ENCODE measurements at regions not wholly inside any gene's neighbourhood (a gene's known extent, or its start where the extent isn't known, plus 50 kb on each side); places are given as distances from the start of the nearest gene placed in this dataset.

GRCh38 chr12:93279565-93280412, 97.9 kb upstream of the NUDT4 start:
- Histone ChIP-seq H3K79me2 (ENCODE audit: insufficient read depth, low read length) (no peaks in the 10 kb centered on the region), H3K27me3 (ENCODE audit: insufficient read depth, low read length) (no peaks in the 10 kb centered on the region), H2AFZ (ENCODE audit: low read depth, low read length) (no peak overlapping the region), H3K4me3 (ENCODE audit: insufficient read depth, low read depth, low read length) (no peak overlapping the region), H3K27ac (ENCODE audit: low read depth, low read length) (no peak overlapping the region), H3K36me3 (ENCODE audit: insufficient read depth, low read length) (no peaks in the 10 kb centered on the region), H3K4me1 (ENCODE audit: insufficient read depth, low read length) (no peaks in the 10 kb centered on the region), H3K4me2 (ENCODE audit: low read length) (no peak overlapping the region), H3K9me3 (ENCODE audit: insufficient read depth, low read depth, low read length) (no peaks in the 10 kb centered on the region), H3K9ac (ENCODE audit: low read length) (no peak overlapping the region), H4K20me1 (ENCODE audit: insufficient read depth, low read length) (no peaks in the 10 kb centered on the region)
- Mint-ChIP-seq H3K9me3 (ENCODE audit: unreplicated experiment) (no peaks in the 10 kb centered on the region), H3K4me3 (ENCODE audit: unreplicated experiment) (no peak overlapping the region), H3K27me3 (ENCODE audit: low read depth, unreplicated experiment) (peaks cover 2% of the 10 kb centered on the region), H3K36me3 (ENCODE audit: low read depth, unreplicated experiment) (no peaks in the 10 kb centered on the region), H3K4me1 (ENCODE audit: low read depth, unreplicated experiment) (peaks cover 8% of the 10 kb centered on the region), H3K27ac (ENCODE audit: unreplicated experiment) (no peak overlapping the region)
- no peak for TF ChIP-seq EZH2 (IDR thresholded peaks at IDR 0.05; ENCODE audit: insufficient read depth, low read length)
- TF ChIP-seq, protein P1, sequence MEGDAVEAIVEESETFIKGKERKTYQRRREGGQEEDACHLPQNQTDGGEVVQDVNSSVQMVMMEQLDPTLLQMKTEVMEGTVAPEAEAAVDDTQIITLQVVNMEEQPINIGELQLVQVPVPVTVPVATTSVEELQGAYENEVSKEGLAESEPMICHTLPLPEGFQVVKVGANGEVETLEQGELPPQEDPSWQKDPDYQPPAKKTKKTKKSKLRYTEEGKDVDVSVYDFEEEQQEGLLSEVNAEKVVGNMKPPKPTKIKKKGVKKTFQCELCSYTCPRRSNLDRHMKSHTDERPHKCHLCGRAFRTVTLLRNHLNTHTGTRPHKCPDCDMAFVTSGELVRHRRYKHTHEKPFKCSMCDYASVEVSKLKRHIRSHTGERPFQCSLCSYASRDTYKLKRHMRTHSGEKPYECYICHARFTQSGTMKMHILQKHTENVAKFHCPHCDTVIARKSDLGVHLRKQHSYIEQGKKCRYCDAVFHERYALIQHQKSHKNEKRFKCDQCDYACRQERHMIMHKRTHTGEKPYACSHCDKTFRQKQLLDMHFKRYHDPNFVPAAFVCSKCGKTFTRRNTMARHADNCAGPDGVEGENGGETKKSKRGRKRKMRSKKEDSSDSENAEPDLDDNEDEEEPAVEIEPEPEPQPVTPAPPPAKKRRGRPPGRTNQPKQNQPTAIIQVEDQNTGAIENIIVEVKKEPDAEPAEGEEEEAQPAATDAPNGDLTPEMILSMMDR (IDR thresholded peaks at IDR 0.05; ENCODE audit: insufficient read depth, low read depth, low read length): no peak
- no peak for FAIRE-seq
- DNase-seq (ENCODE audit: low read depth): no peak

DNA sequence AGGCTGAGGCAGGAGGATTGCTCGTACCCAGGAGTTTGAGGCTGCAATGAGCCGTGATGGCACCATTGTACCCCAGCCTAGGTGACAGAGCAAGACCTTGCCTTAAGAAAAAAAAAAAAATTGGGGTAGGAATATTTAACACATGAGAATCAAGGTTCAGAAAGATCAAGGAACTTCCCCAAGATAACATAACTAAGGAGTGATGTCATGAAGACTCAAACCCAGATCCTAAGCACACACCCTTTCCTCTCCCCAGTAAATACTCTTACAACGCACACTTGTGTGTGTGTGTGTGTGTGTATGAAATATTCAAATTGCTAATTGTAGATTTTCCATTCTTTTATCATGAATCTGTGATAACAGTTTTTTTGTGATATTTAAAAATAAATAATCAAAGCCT, 90.6 kb upstream of the NUDT4 start:
- Mint-ChIP-seq H3K4me3 (ENCODE audit: unreplicated experiment) (no peak overlapping the region), H3K27ac (ENCODE audit: unreplicated experiment) (no peak overlapping the region), H3K4me1 (ENCODE audit: low read depth, unreplicated experiment) (peaks cover 2% of the 10 kb centered on the region), H3K9me3 (ENCODE audit: unreplicated experiment) (no peaks in the 10 kb centered on the region), H3K27me3 (ENCODE audit: low read depth, unreplicated experiment) (no peaks in the 10 kb centered on the region), H3K36me3 (ENCODE audit: low read depth, unreplicated experiment) (no peaks in the 10 kb centered on the region)
- Histone ChIP-seq H3K4me2 (ENCODE audit: low read length) (no peak overlapping the region), H3K36me3 (ENCODE audit: insufficient read depth, low read length) (no peaks in the 10 kb centered on the region), H3K79me2 (ENCODE audit: insufficient read depth, low read length) (no peaks in the 10 kb centered on the region), H3K4me1 (ENCODE audit: insufficient read depth, low read length) (no peaks in the 10 kb centered on the region), H3K9me3 (ENCODE audit: insufficient read depth, low read depth, low read length) (no peaks in the 10 kb centered on the region), H3K27me3 (ENCODE audit: insufficient read depth, low read length) (no peaks in the 10 kb centered on the region), H4K20me1 (ENCODE audit: insufficient read depth, low read length) (no peaks in the 10 kb centered on the region), H3K27ac (ENCODE audit: low read depth, low read length) (no peak overlapping the region), H2AFZ (ENCODE audit: low read depth, low read length) (no peak overlapping the region), H3K9ac (ENCODE audit: low read length) (no peak overlapping the region), H3K4me3 (ENCODE audit: insufficient read depth, low read depth, low read length) (no peak overlapping the region)
- FAIRE-seq (no peak), DNase-seq (ENCODE audit: low read depth) (peak; percentile 9)
- no peak for TF ChIP-seq EZH2 (IDR thresholded peaks at IDR 0.05; ENCODE audit: insufficient read depth, low read length)
- TF ChIP-seq, protein P1 (IDR thresholded peaks at IDR 0.05; ENCODE audit: insufficient read depth, low read depth, low read length): no peak

GRCh38 chr12:93288626-93289025, 89.1 kb upstream of the NUDT4 start:
- Mint-ChIP-seq H3K4me3 (ENCODE audit: unreplicated experiment) (no peak overlapping the region), H3K9me3 (ENCODE audit: unreplicated experiment) (no peaks in the 10 kb centered on the region), H3K27me3 (ENCODE audit: low read depth, unreplicated experiment) (no peaks in the 10 kb centered on the region), H3K4me1 (ENCODE audit: low read depth, unreplicated experiment) (peaks cover 2% of the 10 kb centered on the region), H3K36me3 (ENCODE audit: low read depth, unreplicated experiment) (no peaks in the 10 kb centered on the region), H3K27ac (ENCODE audit: unreplicated experiment) (no peak overlapping the region)
- Histone ChIP-seq H3K4me3 (ENCODE audit: insufficient read depth, low read depth, low read length) (no peak overlapping the region), H3K4me2 (ENCODE audit: low read length) (no peak overlapping the region), H3K36me3 (ENCODE audit: insufficient read depth, low read length) (no peaks in the 10 kb centered on the region), H3K27me3 (ENCODE audit: insufficient read depth, low read length) (no peaks in the 10 kb centered on the region), H3K27ac (ENCODE audit: low read depth, low read length) (no peak overlapping the region), H3K79me2 (ENCODE audit: insufficient read depth, low read length) (no peaks in the 10 kb centered on the region), H3K9me3 (ENCODE audit: insufficient read depth, low read depth, low read length) (no peaks in the 10 kb centered on the region), H3K4me1 (ENCODE audit: insufficient read depth, low read length) (no peaks in the 10 kb centered on the region), H2AFZ (ENCODE audit: low read depth, low read length) (no peak overlapping the region), H3K9ac (ENCODE audit: low read length) (no peak overlapping the region), H4K20me1 (ENCODE audit: insufficient read depth, low read length) (no peaks in the 10 kb centered on the region)
- DNase-seq (ENCODE audit: low read depth): no peak
- TF ChIP-seq EZH2 (IDR thresholded peaks at IDR 0.05; ENCODE audit: insufficient read depth, low read length): no peak
- TF ChIP-seq, protein P1 (IDR thresholded peaks at IDR 0.05; ENCODE audit: insufficient read depth, low read depth, low read length): no peak
- no peak for FAIRE-seq

Data from astrocyte (in vitro differentiated cells and primary cell).